Astrocyte (in vitro differentiated cells and primary cell): ENCODE measurements at regions not wholly inside any gene's neighbourhood (a gene's known extent, or its start where the extent isn't known, plus 50 kb on each side); places are given as distances from the start of the nearest gene placed in this dataset.

Source experiments
- DNase-seq: peaks from one replicate; pipeline ENCODE4 v3.0.0-alpha.2; 2010; ENCODE audit warnings: low read depth
- FAIRE-seq: peaks from 2 replicates; lab custom pipeline; 2011; peaks lifted over from hg19 to GRCh38; lab: Jason Lieb, UNC
- H2AFZ ChIP-seq: 2 replicates; pipeline ENCODE4 v1.6.0; 2012; ENCODE audit warnings: low read depth, low read length, inconsistent platforms
- H3K27ac ChIP-seq: 2 replicates; pipeline ENCODE4 v1.5.1; 2011; ENCODE audit warnings: low read depth, low read length, inconsistent platforms
- H3K27me3 ChIP-seq: 2 replicates; pipeline ENCODE4 v1.6.0; 2011; ENCODE audit warnings: low read length, inconsistent platforms; ENCODE audit not compliant: insufficient read depth
- H3K36me3 ChIP-seq: 2 replicates; pipeline ENCODE4 v1.5.1; 2011; ENCODE audit warnings: low read length, inconsistent platforms; ENCODE audit not compliant: insufficient read depth
- H3K4me1 ChIP-seq: 2 replicates; pipeline ENCODE4 v1.5.1; 2011; ENCODE audit warnings: low read length, inconsistent platforms; ENCODE audit not compliant: insufficient read depth
- H3K4me2 ChIP-seq: 2 replicates; pipeline ENCODE4 v1.6.0; 2012; ENCODE audit warnings: low read length, inconsistent platforms
- H3K4me3 ChIP-seq: 2 replicates; pipeline ENCODE4 v1.5.1; 2011; ENCODE audit warnings: low read depth, mild to moderate bottlenecking, low read length, inconsistent platforms; ENCODE audit not compliant: insufficient read depth
- H3K79me2 ChIP-seq: 2 replicates; pipeline ENCODE4 v1.6.0; 2012; ENCODE audit warnings: mild to moderate bottlenecking, low read length, inconsistent platforms; ENCODE audit not compliant: insufficient read depth
- H3K9ac ChIP-seq: 2 replicates; pipeline ENCODE4 v1.6.0; 2012; ENCODE audit warnings: mild to moderate bottlenecking, low read length, inconsistent platforms
- H3K9me3 ChIP-seq: 2 replicates; pipeline ENCODE4 v1.5.1; 2012; ENCODE audit warnings: low read depth, mild to moderate bottlenecking, low read length, inconsistent platforms; ENCODE audit not compliant: insufficient read depth
- H4K20me1 ChIP-seq: 2 replicates; pipeline ENCODE4 v1.6.0; 2012; ENCODE audit warnings: low read length, inconsistent platforms; ENCODE audit not compliant: insufficient read depth
- H3K27ac Mint-ChIP-seq: one replicate; pipeline ENCODE4 v1.8.0; 2021; ENCODE audit warnings: mild to moderate bottlenecking, mixed read lengths; ENCODE audit not compliant: unreplicated experiment
- H3K27me3 Mint-ChIP-seq: one replicate; pipeline ENCODE4 v1.8.0; 2021; ENCODE audit warnings: low read depth, mixed read lengths; ENCODE audit not compliant: unreplicated experiment
- H3K36me3 Mint-ChIP-seq: one replicate; pipeline ENCODE4 v1.8.0; 2021; ENCODE audit warnings: low read depth, mixed read lengths; ENCODE audit not compliant: unreplicated experiment
- H3K4me1 Mint-ChIP-seq: one replicate; pipeline ENCODE4 v1.8.0; 2021; ENCODE audit warnings: low read depth, mixed read lengths; ENCODE audit not compliant: unreplicated experiment
- H3K4me3 Mint-ChIP-seq: one replicate; pipeline ENCODE4 v1.8.0; 2021; ENCODE audit warnings: mild to moderate bottlenecking, moderate library complexity, mixed read lengths; ENCODE audit not compliant: unreplicated experiment
- H3K9me3 Mint-ChIP-seq: one replicate; pipeline ENCODE4 v1.8.0; 2021; ENCODE audit warnings: mild to moderate bottlenecking, mixed read lengths; ENCODE audit not compliant: unreplicated experiment
- CTCF ChIP-seq: IDR thresholded peaks from 2 replicates; pipeline ENCODE4 v1.5.1; 2011; ENCODE audit warnings: low read depth, mild to moderate bottlenecking, inconsistent platforms, low read length, moderate library complexity; ENCODE audit not compliant: insufficient read depth
- EZH2 ChIP-seq: IDR thresholded peaks from 2 replicates; pipeline ENCODE4 v1.6.1; 2012; ENCODE audit warnings: mild to moderate bottlenecking, low read length, inconsistent platforms; ENCODE audit not compliant: insufficient read depth

DNA sequence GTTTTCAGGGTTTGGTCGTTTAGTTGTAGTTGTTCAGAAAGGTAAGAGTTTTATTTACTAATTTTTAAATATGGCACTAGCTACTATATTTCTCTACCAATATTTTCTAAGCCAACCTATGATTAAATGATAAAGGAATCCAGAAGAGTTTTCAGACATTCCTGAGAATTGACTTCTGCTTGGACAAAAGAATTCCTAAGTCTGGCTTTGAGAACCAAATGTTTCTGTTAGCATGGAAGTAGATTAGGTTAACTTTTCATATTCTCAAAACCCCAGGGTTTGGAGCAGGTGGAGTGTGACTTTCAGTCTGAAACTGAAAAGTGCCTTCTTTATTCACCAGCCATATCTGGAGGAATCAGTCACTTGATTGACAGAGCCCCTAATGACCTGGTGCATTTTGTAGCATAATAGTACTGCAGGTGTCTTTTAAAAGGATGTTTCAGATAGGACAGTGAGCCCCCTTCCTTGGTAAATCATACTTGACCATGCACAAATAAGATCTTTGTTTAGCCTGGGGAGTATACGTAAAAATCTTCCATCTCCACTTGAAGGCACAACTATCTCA, 457.0 kb upstream of the ZNF462 start:
- Histone ChIP-seq H3K4me3 (no peak overlapping the region), H2AFZ (no peak overlapping the region), H3K4me1 (no peaks in the 10 kb centered on the region), H3K9me3 (no peaks in the 10 kb centered on the region), H3K4me2 (peak overlapping the region; percentile 28), H3K36me3 (no peaks in the 10 kb centered on the region), H4K20me1 (no peaks in the 10 kb centered on the region), H3K79me2 (no peaks in the 10 kb centered on the region), H3K27ac (peak overlapping the region; percentile 70), H3K9ac (peak overlapping the region; percentile 0), H3K27me3 (no peaks in the 10 kb centered on the region)
- peak overlapping the region; percentile 89 for H3K27ac Mint-ChIP-seq
- H3K27me3 Mint-ChIP-seq = no peaks in the 10 kb centered on the region
- no peaks in the 10 kb centered on the region for H3K9me3 Mint-ChIP-seq
- peak; percentile 54 for DNase-seq
- no peaks in the 10 kb centered on the region for H3K36me3 Mint-ChIP-seq
- peaks cover 28% of the 10 kb centered on the region for H3K4me1 Mint-ChIP-seq
- FAIRE-seq = no peak
- TF ChIP-seq CTCF (no peak), EZH2 (no peak)
- no peak overlapping the region for H3K4me3 Mint-ChIP-seq

DNA sequence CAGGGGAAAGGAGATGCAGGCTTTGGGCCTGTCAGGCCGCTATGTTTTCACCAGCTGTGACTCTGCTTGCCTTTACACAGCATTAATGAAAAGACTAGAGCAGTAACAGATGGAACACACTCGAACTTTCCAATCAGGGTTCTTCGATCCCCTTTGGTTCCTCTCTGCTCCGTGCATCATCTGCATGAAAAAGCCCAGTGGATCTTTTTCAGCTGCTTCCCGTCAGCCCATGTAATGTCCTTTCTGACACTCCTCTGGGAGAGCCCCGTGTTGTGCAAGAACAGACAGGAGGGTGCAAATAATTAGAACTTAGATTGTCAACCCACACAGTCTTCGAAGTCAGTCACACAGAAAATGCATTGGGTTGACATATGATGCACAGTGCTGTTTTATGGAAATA, 448.9 kb upstream of the ZNF462 start:
- no peaks in the 10 kb centered on the region for H3K9me3 Mint-ChIP-seq
- H3K27ac ChIP-seq = no peak overlapping the region
- FAIRE-seq = no peak
- H2AFZ ChIP-seq = no peak overlapping the region
- H3K4me3 ChIP-seq = no peak overlapping the region
- no peaks in the 10 kb centered on the region for H3K4me1 ChIP-seq
- H3K36me3 Mint-ChIP-seq = no peaks in the 10 kb centered on the region
- TF ChIP-seq EZH2 (no peak), CTCF (no peak)
- no peaks in the 10 kb centered on the region for H3K27me3 ChIP-seq
- no peaks in the 10 kb centered on the region for H4K20me1 ChIP-seq
- no peak overlapping the region for H3K4me2 ChIP-seq
- H3K9ac ChIP-seq = no peak overlapping the region
- H3K27me3 Mint-ChIP-seq = no peaks in the 10 kb centered on the region
- no peaks in the 10 kb centered on the region for H3K36me3 ChIP-seq
- no peak overlapping the region for H3K27ac Mint-ChIP-seq
- H3K4me3 Mint-ChIP-seq = no peak overlapping the region
- no peak for DNase-seq
- no peaks in the 10 kb centered on the region for H3K79me2 ChIP-seq
- no peaks in the 10 kb centered on the region for H3K9me3 ChIP-seq
- peaks cover 4% of the 10 kb centered on the region for H3K4me1 Mint-ChIP-seq

DNA sequence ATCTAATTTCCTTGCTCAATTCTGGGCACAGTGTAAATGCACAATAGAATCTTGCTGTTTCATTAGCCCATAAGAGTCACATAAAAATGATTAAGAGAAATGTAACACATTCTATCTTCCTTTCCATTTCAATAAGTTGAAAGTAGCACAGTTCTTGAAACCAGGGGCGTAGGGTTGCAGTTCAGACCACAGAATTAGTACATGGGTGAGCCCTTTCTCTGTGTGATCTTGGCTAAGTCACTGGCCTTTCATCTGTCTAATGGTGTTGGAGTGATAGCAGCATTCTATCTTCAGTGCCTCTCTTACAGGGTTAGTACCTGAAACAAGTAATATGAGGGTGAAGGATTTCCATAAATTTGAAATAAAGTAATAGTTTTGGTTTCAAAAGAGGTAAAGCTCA, 445.3 kb upstream of the ZNF462 start:
- H3K27me3 ChIP-seq = no peaks in the 10 kb centered on the region
- DNase-seq (no peak), FAIRE-seq (no peak)
- no peaks in the 10 kb centered on the region for H3K36me3 ChIP-seq
- Mint-ChIP-seq H3K4me3 (no peak overlapping the region), H3K27me3 (no peaks in the 10 kb centered on the region), H3K27ac (no peak overlapping the region), H3K4me1 (peaks cover 32% of the 10 kb centered on the region), H3K36me3 (no peaks in the 10 kb centered on the region), H3K9me3 (no peaks in the 10 kb centered on the region)
- no peak overlapping the region for H2AFZ ChIP-seq
- no peak overlapping the region for H3K4me3 ChIP-seq
- H4K20me1 ChIP-seq = no peaks in the 10 kb centered on the region
- no peak overlapping the region for H3K9ac ChIP-seq
- TF ChIP-seq EZH2 (no peak), CTCF (no peak)
- no peak overlapping the region for H3K4me2 ChIP-seq
- H3K9me3 ChIP-seq = no peaks in the 10 kb centered on the region
- no peak overlapping the region for H3K27ac ChIP-seq
- H3K79me2 ChIP-seq = no peaks in the 10 kb centered on the region
- peaks cover 15% of the 10 kb centered on the region for H3K4me1 ChIP-seq
